ENCODE measurements at regions not wholly inside any gene's neighbourhood (a gene's known extent, or its start where the extent isn't known, plus 50 kb on each side); places are given as distances from the start of the nearest gene placed in this dataset.

DNA sequence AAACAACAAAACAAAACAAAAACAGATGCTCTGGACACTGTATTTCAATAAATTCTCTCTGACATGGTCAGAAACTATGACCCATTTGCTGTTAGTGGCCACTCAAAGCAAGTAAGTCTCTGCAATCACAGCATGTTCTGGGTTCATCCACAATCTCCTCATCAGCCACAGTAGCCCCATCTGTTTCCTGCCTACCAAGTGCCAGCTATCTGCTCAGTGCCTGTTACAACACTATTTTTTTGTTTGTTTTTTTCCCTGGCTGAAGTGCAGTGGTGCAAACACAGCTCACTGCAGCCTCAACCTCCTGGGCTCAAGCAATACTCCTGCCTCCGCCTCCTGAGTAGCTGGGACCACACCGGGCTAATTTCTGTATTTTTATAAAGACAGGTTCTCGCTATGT lies 137.9 kb downstream of the SOX9 start:
- DNase-seq (ENCODE audit: low spot score): no peak

DNA sequence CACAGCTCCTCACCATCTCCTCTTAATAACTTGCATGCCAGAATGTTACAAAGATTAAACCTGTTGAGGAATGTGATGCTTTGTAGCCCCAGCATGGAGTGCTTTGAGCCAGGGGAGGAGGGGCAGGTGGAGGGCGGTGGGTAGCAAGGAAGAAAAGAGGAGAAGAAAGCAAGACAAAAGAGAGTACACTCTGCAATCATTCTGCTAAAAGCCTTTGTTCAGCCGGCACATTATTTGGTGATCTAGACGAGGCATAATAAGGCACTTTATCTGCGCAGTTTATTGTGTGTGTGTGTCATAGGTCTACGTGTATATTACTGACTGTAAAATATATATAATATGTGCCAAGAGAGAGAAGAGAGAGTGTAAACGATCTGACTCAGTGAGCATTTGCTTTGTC lies 139.1 kb downstream of the SOX9 start:
- DNase-seq (ENCODE audit: low spot score): no peak

DNA sequence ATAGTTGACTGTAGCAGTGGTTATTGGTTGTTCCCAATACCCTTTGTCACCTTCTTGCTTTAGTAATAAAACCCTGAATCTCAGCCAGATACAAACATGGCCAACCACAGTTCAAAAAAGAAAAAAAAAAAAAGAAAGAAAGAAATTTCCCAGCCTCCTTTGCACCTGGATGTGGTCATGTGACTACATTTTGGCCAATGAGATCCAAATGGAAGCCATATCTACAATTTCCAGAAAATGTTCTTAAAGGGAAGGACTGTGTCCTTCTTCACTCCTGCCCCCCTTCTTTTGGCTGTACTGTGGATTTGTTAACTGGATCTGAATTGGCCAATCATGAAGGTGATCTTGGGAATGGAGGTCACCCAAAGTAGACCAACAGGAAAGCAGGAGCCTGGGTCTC lies 141.9 kb downstream of the SOX9 start:
- DNase-seq (ENCODE audit: low spot score): no peak

DNA sequence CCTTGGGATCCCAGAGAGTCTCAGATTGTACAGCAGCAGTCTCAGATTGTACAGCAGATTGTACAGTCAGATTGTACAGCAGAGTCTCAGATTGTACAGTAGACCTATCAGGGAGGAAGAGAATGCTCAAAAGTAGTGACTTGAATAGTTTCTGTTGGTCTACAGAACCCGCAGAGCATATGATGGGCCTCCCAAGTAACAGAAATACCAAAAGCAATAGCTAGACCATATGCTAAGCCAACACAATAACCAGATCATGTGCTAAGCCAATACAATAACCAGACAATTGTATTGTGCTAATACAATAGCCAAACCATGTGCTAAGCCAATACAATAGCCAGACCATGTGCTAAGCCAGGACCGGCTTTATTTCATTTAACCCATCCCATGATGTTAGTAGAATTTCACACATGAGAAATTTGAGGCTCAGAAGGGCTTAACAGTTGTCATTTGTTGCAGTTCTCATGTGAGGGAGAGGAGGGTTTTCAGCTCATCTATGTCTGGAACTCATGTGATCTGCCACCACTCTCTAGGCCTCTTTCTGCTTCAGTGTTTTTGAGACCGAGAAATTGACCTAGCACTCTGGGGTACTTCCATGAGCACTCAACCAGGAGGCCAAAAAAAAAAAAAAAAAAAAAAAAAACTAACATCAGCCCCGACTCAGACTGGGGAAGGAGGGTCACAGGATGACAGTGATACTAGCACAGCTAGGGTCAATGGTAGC lies 144.0 kb downstream of the SOX9 start:
- DNase-seq (ENCODE audit: low spot score): no peak

DNA sequence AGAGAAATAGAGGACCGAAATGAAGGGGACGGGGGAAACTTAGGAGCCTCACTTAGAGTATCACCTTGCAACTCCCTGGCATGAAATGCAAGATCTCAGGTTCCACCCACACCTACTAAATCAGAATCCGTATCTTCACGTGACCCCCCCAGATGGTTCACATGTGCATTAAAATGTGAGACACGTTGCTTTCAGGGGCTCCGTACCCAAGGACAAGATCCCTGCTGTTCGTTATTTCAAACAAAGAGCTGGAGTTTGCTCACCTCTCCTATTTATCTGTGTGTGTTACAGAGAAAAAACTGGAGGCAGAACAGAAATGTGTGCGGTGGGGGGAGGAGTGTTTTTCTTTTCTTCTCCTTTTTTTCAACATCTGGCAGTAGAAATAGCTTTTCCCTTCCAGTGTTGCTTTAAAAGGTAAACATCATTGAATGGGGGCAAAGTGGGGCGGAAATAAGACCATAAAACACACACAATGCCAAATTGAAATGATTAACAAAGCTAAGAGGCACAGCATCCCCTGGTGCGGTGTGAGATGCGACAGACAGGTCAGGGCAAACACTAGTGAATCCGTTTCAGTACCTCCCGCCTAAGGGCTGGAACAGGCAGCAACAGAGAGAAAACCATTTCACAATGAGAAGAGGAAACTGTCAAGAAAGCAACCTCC lies 145.4 kb downstream of the SOX9 start:
- no peak for DNase-seq (ENCODE audit: low spot score)

DNA sequence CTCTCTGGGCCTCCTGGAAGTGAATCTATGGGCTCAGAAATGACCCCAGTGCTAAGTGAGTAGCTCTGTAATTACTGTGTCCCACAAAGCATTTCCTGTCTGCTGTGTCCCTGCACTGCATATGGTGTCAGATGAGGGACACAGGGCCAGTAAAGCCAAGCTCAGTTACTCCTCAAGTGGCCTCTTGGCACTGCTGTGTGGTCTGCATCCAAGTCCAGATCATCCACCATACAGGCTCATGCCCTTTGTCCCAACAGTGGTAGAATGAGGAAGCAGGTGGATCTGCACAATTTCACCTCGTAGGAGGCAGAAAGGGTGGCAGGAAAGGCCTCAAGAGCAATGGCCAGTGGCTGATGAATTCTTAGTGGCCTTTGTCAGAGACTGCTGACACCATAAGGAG lies 146.8 kb downstream of the SOX9 start:
- DNase-seq (ENCODE audit: low spot score): no peak

DNA sequence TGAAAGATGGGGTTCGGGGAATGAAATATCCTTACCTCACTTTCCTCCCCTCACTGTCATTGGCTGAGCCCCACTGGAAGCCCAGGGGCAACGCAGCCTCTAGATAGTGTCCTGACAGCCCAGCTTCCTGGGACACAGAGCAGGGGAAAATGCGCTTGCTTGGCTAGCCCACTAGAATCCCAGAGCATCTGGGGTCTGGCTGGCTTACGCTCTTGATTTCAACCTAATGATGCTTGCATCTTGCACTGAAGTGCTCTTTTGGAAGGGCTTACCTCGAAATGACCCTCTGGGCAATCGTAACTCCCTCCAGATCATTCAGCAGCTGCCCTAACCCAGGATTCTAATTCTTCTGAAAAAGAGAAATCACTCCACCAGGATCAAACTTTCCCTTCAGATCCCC lies 147.6 kb downstream of the SOX9 start:
- no peak for DNase-seq (ENCODE audit: low spot score)

DNA sequence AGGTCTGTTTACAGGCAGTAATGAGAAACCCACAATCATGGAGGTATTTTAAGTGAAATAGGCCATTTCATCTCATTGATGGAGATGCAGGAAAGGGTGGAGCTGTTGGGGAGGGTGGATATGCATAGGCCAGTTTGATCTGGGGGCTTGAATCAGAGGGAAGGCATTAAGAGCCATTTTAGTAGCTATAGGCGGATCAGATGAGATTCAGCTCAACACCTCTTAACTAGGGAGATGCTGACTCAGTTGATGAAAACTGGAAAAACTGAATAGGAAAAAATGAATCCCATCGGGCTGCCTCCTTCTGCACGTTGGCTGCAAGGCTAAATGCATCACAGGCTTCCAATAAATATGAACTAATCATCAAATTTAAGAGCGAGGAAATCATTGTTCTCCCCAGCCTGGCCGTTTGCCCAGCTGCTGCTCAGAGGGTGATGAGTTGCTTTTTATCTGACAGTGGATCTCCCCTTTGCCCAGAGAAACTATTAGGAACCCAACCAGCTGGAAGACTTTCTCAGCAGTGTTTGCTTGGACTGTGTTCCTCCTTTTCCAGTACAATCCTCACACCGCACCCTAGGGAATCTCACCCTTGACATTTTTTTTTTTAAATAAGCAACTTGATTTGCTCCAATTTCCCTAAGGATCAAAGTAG lies 149.6 kb downstream of the SOX9 start:
- DNase-seq (ENCODE audit: low spot score): no peak

DNA sequence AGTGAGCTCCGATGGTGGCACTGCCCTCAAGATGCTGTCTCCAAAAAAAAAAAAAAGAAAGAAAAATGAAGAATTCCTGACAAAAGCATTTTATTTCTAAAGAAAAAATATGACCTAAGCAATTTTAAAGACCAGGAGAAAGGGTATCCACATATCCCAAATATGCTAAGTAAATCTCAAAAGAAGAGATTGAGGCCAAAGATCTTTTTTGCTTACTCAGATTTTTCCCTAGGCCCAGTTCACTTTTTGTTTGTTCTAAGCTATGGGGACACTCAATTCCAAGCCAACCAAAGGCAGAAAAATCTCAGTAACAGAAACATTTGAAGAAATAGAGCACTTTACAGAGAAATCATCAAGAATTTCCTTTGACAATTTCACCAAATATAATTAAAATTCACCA lies 150.8 kb downstream of the SOX9 start:
- no peak for DNase-seq (ENCODE audit: low spot score)

DNA sequence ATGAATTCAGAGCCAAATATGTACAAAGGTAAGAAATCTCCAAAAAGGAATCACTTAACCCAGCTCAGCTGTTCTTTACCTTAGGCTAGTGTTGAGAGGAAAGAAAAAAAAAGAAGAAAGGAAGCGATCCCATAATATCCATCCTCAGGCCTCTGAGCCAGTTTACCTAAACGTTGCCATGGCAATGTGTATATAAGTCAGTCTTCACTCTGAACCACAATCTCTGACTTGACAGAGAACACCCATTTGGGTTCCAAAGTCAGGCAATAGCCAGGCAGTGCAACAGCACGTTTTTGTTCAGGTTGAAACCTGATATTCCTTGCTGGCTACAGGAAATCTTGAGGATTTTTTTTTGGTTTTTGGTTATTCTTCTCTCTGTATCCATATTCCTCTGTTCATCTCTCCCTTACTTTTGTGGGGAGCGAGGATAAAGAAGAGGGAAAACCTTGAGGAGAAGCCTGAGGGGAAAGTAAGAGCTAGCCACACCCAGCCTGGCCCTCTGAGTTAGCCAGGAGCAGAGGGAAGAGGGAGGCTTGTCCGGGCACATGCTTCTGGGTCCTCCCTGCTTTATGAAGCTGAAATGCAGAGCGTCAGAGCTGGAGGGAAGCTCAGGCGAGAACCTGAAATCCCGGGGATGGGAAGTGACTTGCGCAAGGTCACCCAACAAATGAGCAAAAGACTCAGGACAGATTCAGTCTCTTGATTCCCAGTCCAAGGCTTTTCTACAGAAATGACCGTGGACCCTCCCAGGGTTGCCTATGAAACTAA lies 152.7 kb downstream of the SOX9 start:
- no peak for DNase-seq (ENCODE audit: low spot score)

DNA sequence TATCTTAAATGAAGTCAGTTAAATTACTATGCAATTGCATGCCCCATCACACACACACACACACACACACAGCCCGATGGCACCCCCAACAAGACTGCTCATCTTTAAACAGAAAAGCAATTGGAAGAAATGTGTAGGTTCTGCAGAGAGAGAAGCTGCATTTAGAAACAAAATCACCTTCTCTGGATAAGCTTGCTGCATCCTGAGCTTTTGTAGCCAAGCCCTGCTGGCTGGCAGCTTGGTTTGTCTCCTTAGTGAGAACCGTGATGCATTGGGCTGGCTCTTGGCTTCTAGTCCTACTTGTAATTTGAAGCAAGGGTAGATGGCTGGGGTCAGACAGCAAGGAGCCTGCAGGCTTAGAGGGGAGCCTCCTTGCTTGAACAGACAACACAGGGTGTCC lies 153.8 kb downstream of the SOX9 start:
- DNase-seq (ENCODE audit: low spot score): no peak

DNA sequence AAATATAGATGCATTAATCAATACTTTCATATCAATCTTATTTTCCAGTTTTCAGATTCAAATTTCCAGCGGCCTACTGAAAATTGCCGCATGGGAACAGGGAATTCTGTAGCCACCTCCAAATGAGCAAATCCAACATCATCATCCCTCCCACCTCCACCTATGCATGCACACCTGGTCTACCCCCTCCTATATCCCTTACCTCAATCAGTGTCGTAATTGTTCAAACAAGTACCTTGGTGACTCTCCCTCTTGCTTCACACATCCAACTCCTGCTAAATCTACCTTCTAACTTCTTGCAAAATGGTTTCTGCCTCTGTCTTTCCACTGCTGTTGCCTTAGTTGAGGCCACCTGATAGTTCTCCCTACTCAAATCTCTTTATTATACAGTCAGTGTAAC lies 160.1 kb downstream of the SOX9 start:
- DNase-seq (ENCODE audit: low spot score): no peak

DNA sequence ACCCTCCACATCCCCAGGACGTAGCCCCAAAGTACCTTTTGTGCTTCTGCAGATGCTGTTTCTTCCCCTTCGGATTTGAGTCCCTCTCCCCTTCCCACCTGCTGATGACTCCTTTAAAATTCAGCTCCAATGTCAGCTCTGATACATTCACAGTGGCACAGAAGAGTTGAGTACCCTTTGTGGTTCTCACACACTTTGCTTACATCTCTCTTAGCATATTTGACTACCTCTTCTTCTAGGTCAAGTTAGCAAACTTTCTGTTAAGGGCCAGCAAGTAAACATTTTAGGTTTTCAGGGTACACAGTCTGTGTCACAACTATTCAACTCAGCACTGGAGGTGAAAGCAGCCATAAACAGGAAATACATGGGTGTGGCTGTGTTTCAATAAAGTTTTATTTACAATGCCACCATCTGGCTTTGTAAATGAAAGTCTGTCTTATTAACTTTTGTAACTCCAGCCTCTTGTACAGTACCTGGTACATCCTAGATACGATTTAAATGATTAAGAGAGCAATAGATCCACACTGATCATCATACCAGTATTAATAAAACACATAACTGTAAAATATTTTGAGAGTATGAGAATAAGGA lies 161.7 kb downstream of the SOX9 start:
- DNase-seq (ENCODE audit: low spot score): no peak

DNA sequence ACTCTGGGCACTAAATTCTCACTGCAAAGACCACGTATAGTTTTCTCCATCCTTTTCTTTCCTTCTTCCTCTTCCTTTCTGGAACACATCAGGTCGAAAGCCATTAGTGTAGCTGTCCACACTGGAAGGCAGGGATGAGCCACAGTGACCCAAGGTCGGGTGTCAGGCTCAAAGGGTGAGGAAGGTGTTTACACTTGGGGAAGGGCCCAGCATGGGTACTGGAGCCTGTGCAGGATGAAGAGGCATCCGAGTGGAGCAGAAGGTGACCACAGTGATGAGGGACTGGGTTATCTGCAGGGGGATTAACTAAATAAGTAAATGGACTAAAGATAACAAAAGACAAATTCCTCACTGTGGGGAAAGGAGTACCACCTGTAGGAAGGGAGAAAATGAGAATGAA lies 164.0 kb downstream of the SOX9 start:
- no peak for DNase-seq (ENCODE audit: low spot score)

DNA sequence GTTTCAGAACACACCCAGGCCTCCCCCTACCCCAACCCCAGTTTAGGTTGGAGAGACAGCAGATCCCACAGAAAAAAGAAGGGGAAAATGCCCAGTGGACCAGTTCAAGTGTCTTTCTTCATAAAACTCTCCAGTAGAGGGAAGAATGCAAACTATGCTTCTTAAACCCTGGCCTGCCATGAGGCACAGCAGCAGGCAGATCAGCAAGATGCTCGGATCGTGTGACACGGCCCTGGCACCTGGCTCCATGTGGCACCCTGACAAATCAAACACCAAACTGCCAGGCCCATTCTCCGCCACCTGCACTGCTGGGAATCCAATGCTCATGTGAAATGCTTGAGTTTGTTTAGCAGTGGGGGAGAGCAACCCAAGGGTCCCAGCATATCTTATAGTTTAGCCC lies 166.8 kb downstream of the SOX9 start:
- DNase-seq (ENCODE audit: low spot score): no peak

DNA sequence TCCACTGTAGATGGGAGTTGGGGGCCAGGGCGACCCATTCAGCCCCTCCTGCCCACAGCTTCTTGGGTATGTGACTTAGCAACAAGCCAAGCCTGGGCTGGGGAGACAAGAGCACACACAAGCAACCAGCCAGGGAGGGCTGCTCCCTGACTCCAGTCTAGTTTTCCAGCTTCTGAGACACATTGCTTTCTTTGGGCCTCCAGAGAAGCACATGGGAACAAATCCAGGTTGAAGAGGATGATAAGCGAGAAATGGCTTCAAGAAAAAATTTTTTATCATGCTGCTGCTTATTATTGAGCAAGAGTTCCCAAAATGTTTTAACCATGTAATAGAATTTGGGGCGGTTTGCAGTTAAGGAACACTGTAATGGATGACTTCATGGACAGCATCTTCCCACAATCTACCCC lies 173.7 kb downstream of the SOX9 start:
- DNase-seq (ENCODE audit: low spot score): no peak

DNA sequence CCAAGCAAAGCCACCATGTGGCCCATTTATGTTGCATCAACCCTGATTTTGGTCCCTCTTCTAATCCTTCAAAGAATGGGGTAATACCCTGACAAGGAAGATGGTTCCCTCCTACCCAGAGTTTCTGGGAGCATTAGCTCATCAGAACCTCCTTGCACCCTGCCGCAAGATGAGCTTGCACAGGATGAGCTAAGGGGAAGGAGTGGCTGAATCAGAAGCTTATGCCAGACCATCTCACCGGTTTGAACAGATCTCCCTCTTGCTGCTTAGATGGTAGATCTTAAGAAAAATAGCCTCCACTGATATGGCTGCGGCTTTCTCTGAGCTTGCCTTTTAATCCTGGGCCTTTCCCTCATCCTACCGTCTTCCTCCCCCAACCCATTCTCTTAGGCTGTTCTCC lies 175.1 kb downstream of the SOX9 start:
- DNase-seq (ENCODE audit: low spot score): no peak

DNA sequence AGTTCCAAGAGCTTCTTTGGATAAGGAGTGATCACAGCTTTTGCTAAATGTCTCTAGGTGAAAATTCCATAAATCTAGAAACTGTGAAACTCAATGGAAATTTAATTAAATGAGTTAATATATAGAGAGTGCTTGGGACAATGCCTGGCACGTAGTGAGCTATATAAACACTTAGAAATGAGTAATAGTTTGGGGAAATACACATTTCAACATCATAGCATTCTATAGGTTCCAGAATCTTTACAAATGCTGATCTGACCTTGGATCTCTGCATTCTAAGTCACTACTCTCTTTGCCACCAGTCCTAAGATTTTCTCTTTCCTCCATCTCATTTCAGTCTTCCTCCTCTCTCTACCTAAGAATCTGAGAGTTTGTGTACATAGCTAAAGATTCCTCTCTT lies 175.6 kb downstream of the SOX9 start:
- no peak for DNase-seq (ENCODE audit: low spot score)

DNA sequence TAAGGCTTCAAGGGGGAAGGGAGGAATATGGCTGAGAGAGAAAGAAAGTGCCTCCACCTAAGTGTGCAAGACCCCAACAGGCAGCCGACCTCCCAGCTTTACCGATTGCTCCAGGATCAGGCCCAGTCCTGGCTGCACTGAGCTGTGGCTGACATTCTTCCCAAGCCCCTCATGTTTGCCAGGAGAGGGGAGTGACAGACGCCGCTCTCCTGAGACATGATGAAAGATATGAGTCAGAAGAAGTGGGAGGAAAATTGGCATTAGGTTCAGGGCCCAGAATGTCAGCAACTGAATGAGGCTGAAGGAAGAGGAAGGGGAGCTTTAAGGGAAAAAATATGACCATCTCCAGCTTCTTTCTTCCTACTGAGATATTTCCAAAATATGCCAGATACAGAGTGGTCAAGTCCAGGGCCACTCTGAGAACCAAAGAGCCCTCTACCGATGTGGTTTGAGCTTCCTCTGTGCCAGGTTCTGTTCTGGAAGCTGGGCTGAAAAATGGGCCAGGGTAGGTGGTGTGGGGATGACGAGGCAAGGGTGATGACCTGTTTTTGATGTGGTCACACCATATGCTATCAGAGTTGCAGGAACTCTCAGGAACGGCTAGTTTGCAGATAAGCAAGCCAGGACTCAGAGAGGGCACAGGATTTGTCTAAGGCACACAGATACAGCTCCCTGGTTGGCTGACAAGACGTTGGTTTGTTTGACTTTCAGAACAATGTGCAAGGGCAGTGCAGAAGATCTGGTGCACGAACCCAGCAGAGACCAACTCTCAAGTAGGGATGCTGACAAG lies 176.7 kb downstream of the SOX9 start:
- DNase-seq (ENCODE audit: low spot score): peak; percentile 77

DNA sequence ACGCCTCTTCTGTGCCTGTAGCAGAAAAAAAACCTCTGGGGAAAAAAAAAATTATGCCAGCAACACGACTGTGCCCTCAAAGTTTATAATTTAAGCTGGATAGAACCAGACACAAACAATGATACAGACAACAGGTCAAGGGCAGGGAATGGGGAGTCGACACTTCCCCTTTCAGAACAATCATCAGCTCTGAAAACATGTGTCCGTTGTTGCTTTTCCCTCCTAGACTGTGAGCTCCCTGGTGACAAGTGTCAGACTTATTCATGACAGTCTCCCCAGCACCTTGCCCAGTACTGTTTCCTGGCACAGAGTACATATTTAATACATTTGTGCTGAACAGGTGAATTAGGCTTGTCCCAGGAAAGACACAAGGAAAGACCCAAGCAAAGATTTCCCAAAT lies 178.3 kb downstream of the SOX9 start:
- DNase-seq (ENCODE audit: low spot score): no peak

DNA sequence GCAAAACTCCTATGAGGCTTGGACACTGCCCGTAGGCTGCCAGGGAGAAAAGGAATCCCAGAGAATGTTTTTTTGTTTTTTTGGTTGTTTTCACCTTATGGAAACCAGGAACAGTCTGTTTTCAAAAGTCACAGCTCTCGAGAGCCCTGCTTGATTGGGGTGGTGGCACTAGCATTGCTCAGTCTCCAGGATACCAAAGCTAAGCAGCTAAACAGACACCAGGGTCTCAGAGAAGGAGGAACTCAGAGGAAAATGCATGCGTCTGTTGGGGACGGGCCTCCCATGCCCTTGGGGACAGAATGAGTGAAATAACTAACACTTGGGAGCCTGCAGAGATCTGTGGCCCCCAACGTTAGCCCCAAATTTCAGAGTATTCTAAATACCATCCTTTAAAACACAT lies 178.8 kb downstream of the SOX9 start:
- no peak for DNase-seq (ENCODE audit: low spot score)

DNA sequence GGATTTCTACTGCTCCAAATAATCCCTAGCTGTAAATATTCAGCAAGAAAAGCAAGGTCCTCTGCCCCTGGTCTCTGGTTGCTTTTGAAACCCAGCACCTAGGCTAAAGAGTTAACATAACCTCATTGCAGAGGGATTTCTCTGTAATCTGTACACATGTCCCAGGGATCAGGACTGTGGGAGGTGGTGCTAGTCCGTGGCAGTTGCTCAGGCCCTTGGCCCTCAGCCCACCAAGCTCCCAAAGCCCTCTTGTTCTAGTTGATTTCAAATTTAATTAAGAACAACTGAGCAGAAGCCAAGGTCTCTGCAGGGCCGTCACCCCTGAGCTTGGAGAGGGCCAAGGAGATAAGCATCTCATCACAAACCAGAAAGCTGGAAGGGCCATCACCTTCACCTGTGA lies 181.1 kb downstream of the SOX9 start:
- DNase-seq (ENCODE audit: low spot score): no peak

Measured in COLO829 (cell line).